ENCODE measurements at regions not wholly inside any gene's neighbourhood (a gene's known extent, or its start where the extent isn't known, plus 50 kb on each side); places are given as distances from the start of the nearest gene placed in this dataset.

DNA sequence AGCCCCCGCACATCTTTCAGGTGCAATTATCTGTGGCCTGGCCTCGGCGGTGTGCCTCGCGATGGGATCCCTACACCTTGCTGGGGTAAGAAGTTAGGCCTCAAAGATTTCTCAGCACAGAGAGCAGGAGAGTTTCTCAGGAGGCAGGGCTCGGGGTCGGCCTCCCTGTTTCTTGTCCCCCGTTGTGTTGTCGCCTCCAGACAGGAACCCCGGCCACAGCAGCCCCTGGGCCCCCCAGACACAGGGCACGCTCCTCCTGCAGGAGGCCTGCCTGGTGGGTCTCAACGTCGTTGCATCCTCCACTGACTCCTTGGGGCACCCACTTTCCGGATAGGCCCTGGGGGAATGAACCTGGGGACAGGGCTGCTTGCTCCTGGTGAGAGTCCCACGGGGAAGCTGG, 229.1 kb upstream of the SHH start:
- TF ChIP-seq POLR2A (IDR thresholded peaks at IDR 0.05): no peak
- TF ChIP-seq, protein P1, sequence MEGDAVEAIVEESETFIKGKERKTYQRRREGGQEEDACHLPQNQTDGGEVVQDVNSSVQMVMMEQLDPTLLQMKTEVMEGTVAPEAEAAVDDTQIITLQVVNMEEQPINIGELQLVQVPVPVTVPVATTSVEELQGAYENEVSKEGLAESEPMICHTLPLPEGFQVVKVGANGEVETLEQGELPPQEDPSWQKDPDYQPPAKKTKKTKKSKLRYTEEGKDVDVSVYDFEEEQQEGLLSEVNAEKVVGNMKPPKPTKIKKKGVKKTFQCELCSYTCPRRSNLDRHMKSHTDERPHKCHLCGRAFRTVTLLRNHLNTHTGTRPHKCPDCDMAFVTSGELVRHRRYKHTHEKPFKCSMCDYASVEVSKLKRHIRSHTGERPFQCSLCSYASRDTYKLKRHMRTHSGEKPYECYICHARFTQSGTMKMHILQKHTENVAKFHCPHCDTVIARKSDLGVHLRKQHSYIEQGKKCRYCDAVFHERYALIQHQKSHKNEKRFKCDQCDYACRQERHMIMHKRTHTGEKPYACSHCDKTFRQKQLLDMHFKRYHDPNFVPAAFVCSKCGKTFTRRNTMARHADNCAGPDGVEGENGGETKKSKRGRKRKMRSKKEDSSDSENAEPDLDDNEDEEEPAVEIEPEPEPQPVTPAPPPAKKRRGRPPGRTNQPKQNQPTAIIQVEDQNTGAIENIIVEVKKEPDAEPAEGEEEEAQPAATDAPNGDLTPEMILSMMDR (IDR thresholded peaks at IDR 0.05): no peak

All from esophagus squamous epithelium (tissue), 4 donors.